22Rv1 (cell line): ENCODE measurements at regions not wholly inside any gene's neighbourhood (a gene's known extent, or its start where the extent isn't known, plus 50 kb on each side); places are given as distances from the start of the nearest gene placed in this dataset.

Experiments used
- CTCF ChIP-seq: fragments of 450-650 bp; IDR thresholded peaks from 2 replicates; pipeline ENCODE4 v1.5.1; 2017; ENCODE audit warnings: mild to moderate bottlenecking
- ZFX ChIP-seq: fragments of 450-650 bp; IDR thresholded peaks from 2 replicates; pipeline ENCODE4 v1.6.1; 2017; ENCODE audit warnings: antibody characterized with exemption, borderline replicate concordance

- TF ChIP-seq CTCF (no peak), ZFX (no peak)
These were observed 236.8 kb upstream of the CA10 start for GRCh38 chr17:52395308-52395707.
